ENCODE measurements at regions not wholly inside any gene's neighbourhood (a gene's known extent, or its start where the extent isn't known, plus 50 kb on each side); places are given as distances from the start of the nearest gene placed in this dataset.

DNA sequence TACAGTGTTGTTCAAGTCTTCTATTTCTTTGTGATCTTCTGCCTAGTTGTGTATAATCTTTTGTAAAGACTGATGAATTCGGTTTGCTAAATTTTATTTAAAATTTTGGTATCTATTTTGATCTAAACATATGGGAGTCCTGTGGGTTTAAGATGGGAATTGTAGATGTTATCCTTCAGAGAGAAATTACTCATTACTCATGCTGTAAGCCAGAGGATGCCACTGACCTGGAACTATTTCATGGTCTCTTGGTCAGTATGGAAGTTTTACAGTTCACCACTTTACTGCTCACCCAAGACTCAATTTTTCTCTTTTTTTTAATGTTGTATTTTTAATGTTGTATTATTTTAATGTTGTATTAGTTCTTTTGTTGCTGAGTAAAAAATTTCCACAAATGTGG, 138.6 kb upstream of the B3GALT2 start:
- Histone ChIP-seq H3K36me3 (ENCODE audit: control insufficient read depth, insufficient read depth, low read length) (no peaks in the 10 kb centered on the region), H3K27ac (ENCODE audit: insufficient read depth, low read length, poor library complexity, severe bottlenecking) (no peak overlapping the region), H3K4me3 (ENCODE audit: low read depth, low read length) (no peak overlapping the region), H3K27me3 (ENCODE audit: control insufficient read depth, insufficient read depth, low read length) (no peaks in the 10 kb centered on the region), H3K4me1 (ENCODE audit: control insufficient read depth, insufficient read depth, low read length, poor library complexity, severe bottlenecking) (no peaks in the 10 kb centered on the region), H3K9me3 (ENCODE audit: control insufficient read depth in 2 of 2, low read length in 2 of 2) (no peaks in the 10 kb centered on the region)
- Mint-ChIP-seq H3K27me3 (no peaks in the 10 kb centered on the region), H3K4me3 (no peak overlapping the region), H3K4me1 (no peaks in the 10 kb centered on the region), H3K36me3 (peaks cover 7% of the 10 kb centered on the region), H3K27ac (no peak overlapping the region), H3K9me3 (peaks cover 2 to 22% (median 11%) of the 10 kb centered on the region in 7 donors)
- DNase-seq: no peak
- ATAC-seq (ENCODE audit: low read depth in 2 of 2): no peak

DNA sequence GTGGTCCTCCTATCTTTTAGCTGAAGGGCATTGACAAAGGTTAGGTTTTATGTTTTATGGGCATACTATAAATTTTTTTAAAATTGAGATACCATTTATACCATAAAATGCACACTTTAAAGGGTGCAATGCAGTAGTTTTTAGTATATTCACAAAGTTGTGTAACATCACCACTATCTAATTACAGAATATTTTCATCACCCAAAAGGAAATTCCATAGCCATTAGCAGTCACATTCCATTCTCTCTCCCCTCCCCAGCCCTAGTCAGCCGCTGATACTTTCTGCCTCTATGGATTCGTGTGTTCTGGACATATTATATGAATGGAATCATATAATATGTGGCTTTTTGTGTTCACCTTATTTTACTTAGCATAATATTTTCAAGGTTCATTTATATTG, 135.8 kb upstream of the B3GALT2 start:
- Mint-ChIP-seq H3K4me3 (no peak overlapping the region), H3K4me1 (no peaks in the 10 kb centered on the region), H3K27ac (no peak overlapping the region), H3K27me3 (no peaks in the 10 kb centered on the region), H3K9me3 (peaks cover 2 to 27% (median 10%) of the 10 kb centered on the region in 7 donors), H3K36me3 (peaks cover 4% of the 10 kb centered on the region)
- ATAC-seq (ENCODE audit: low read depth in 2 of 2): no peak
- no peaks in the 10 kb centered on the region for H3K9me3 ChIP-seq (ENCODE audit: control insufficient read depth in 2 of 2, low read length in 2 of 2)
- no peaks in the 10 kb centered on the region for H3K4me1 ChIP-seq (ENCODE audit: control insufficient read depth, insufficient read depth, low read length, poor library complexity, severe bottlenecking)
- H3K27me3 ChIP-seq (ENCODE audit: control insufficient read depth, insufficient read depth, low read length): no peaks in the 10 kb centered on the region
- no peak overlapping the region for H3K27ac ChIP-seq (ENCODE audit: insufficient read depth, low read length, poor library complexity, severe bottlenecking)
- no peaks in the 10 kb centered on the region for H3K36me3 ChIP-seq (ENCODE audit: control insufficient read depth, insufficient read depth, low read length)
- H3K4me3 ChIP-seq (ENCODE audit: low read depth, low read length): no peak overlapping the region
- DNase-seq: no peak

DNA sequence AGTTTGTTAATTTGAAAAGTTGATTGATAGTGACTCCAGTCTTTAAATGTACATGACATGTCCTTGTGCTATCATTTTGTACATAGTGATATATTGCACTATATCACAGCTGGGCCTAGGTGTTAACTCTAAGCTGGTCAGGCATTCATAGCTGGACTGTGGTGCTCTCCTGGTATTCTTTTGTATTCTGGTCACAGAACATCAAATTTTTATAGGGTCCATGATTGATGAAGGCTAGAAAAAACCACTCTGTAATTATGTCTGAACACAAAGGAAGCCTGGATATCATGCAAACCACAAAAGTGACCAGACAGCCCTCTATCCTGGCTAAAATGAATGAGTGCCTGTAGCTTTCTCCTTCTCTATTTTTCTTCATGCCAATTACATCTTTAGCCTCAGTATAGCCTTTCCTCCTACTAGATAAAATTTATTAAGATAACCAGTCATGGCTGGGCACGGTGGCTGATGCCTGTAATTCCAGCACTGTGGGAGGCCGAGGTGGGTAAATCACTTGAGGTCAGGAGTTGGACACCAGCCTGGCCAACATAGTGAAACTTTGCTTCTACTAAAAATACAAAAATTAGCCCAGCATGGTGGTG, 134.9 kb upstream of the B3GALT2 start:
- DNase-seq: no peak
- no peak overlapping the region for H3K4me3 Mint-ChIP-seq
- no peaks in the 10 kb centered on the region for H3K9me3 ChIP-seq (ENCODE audit: control insufficient read depth in 2 of 2, low read length in 2 of 2)

DNA sequence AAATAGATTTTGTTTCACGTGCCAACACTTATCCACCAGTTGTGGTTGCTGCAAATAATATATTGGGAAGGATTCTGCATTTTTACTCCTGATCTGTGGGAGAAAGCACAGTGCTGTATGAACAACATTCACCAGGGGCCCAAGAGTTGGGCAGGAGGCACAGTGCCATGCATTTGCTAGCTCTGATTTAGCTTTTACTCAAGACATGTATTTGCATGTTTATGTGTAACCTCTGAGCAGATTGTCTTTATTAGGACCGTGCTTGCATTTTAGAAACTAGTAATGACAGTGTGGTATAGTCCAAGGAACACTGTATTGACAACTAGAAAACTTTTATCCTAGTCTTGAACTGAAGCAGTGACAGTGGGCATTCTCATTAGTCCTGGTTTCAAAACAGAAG, 133.9 kb upstream of the B3GALT2 start:
- H3K4me1 Mint-ChIP-seq: peaks cover 0 to 2% (median 0%) of the 10 kb centered on the region in 4 donors
- Histone ChIP-seq H3K27ac (ENCODE audit: insufficient read depth, low read length, poor library complexity, severe bottlenecking) (no peak overlapping the region), H3K36me3 (ENCODE audit: control insufficient read depth, insufficient read depth, low read length) (no peaks in the 10 kb centered on the region), H3K4me3 (ENCODE audit: low read depth, low read length) (no peak overlapping the region), H3K27me3 (ENCODE audit: control insufficient read depth, insufficient read depth, low read length) (no peaks in the 10 kb centered on the region), H3K9me3 (ENCODE audit: control insufficient read depth in 2 of 2, low read length in 2 of 2) (no peaks in the 10 kb centered on the region), H3K4me1 (ENCODE audit: control insufficient read depth, insufficient read depth, low read length, poor library complexity, severe bottlenecking) (no peaks in the 10 kb centered on the region)
- DNase-seq: no peak
- H3K27me3 Mint-ChIP-seq: peaks cover 5% of the 10 kb centered on the region
- H3K4me3 Mint-ChIP-seq: no peak overlapping the region
- peaks cover 0 to 26% (median 11%) of the 10 kb centered on the region in 7 donors for H3K9me3 Mint-ChIP-seq
- ATAC-seq (ENCODE audit: low read depth in 2 of 2): no peak
- H3K36me3 Mint-ChIP-seq: peaks cover 4% of the 10 kb centered on the region
- H3K27ac Mint-ChIP-seq: no peak overlapping the region

More for the DNA sequence above, 134.9 kb upstream of the B3GALT2 start:
- peaks cover 0 to 1% (median 0%) of the 10 kb centered on the region in 4 donors for H3K4me1 Mint-ChIP-seq
- no peak for ATAC-seq (ENCODE audit: low read depth in 2 of 2)
- H3K27me3 Mint-ChIP-seq: peaks cover 4% of the 10 kb centered on the region
- no peak overlapping the region for H3K4me3 ChIP-seq (ENCODE audit: low read depth, low read length)
- no peak overlapping the region for H3K27ac Mint-ChIP-seq
- no peak overlapping the region for H3K27ac ChIP-seq (ENCODE audit: insufficient read depth, low read length, poor library complexity, severe bottlenecking)
- H3K36me3 Mint-ChIP-seq: peaks cover 4% of the 10 kb centered on the region
- no peaks in the 10 kb centered on the region for H3K4me1 ChIP-seq (ENCODE audit: control insufficient read depth, insufficient read depth, low read length, poor library complexity, severe bottlenecking)
- no peaks in the 10 kb centered on the region for H3K27me3 ChIP-seq (ENCODE audit: control insufficient read depth, insufficient read depth, low read length)
- peaks cover 2 to 26% (median 10%) of the 10 kb centered on the region in 7 donors for H3K9me3 Mint-ChIP-seq
- H3K36me3 ChIP-seq (ENCODE audit: control insufficient read depth, insufficient read depth, low read length): no peaks in the 10 kb centered on the region

DNA sequence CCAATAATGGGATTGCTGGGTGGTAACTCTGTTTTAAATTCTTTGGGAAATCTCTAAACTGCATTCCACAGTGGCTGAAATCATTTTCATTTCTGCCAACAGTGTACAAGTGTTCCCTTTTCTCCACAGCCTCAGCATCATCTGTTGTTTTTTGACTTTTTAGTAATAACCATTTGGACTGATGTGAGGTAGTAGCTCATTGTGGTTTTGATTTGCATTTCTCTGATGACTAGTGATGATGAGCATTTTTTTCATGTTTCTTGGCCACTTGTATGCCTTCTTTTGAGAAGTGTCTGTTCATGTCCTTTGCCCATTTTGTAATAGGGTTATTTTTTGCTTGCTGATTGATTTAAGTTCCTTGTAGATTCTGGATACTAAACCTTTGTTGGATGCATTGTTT, 131.9 kb upstream of the B3GALT2 start:
- H3K27ac Mint-ChIP-seq: no peak overlapping the region
- no peaks in the 10 kb centered on the region for H3K9me3 ChIP-seq (ENCODE audit: control insufficient read depth in 2 of 2, low read length in 2 of 2)
- H3K4me3 Mint-ChIP-seq: no peak overlapping the region
- H3K36me3 ChIP-seq (ENCODE audit: control insufficient read depth, insufficient read depth, low read length): no peaks in the 10 kb centered on the region
- ATAC-seq (ENCODE audit: low read depth in 2 of 2) (no peak), DNase-seq (no peak)
- peaks cover 0 to 2% (median 0%) of the 10 kb centered on the region in 4 donors for H3K4me1 Mint-ChIP-seq
- H3K36me3 Mint-ChIP-seq: peaks cover under 1% of the 10 kb centered on the region
- no peak overlapping the region for H3K27ac ChIP-seq (ENCODE audit: insufficient read depth, low read length, poor library complexity, severe bottlenecking)
- H3K4me1 ChIP-seq (ENCODE audit: control insufficient read depth, insufficient read depth, low read length, poor library complexity, severe bottlenecking): no peaks in the 10 kb centered on the region
- no peaks in the 10 kb centered on the region for H3K27me3 ChIP-seq (ENCODE audit: control insufficient read depth, insufficient read depth, low read length)
- peaks cover 0 to 15% (median 3%) of the 10 kb centered on the region in 7 donors for H3K9me3 Mint-ChIP-seq
- H3K27me3 Mint-ChIP-seq: peaks cover 5% of the 10 kb centered on the region
- H3K4me3 ChIP-seq (ENCODE audit: low read depth, low read length): no peak overlapping the region

DNA sequence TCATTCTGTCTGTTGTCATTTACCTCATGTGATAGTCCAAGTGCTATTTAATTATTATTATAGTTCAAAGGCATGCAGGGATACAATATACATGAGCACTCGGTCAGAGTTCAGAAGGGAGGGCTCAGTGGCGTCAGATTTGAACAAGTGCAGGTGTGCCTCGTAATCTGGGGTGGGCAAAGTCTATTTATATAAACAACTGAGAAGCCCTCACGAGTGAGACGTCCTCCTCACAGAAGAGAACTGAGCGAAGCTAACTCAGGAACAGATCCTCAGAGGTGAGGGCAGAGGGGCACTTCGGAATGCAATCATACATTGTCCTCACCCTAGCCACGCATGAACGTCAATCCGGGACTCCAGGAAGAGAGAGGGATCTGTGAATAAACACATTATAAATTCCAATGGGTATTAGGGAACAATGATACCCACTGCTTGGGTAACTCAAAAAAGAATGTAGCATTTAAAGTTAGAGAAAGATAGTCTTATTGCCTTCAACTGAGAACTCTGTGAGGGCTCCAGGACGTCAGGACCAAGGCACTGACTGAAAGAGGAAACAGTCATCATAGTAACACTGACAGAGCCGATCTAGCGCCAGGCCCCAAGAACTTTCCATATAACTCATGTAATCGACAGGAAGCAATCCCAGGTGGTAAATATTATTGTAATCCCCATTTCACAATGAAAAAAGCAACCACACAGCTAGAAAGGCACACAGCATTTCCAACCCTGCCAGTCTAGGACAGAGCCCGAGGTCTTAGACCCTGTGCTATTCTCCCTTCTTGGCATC, 127.1 kb upstream of the B3GALT2 start:
- Mint-ChIP-seq H3K4me3 (peak overlapping the region in 1 of 4 donors; percentile 9), H3K9me3 (peaks cover 0 to 4% (median 1%) of the 10 kb centered on the region in 7 donors), H3K4me1 (peaks cover 14 to 21% (median 15%) of the 10 kb centered on the region in 4 donors), H3K27me3 (peaks cover 5% of the 10 kb centered on the region), H3K27ac (peak overlapping the region in 1 of 3 donors; percentile 42), H3K36me3 (no peaks in the 10 kb centered on the region)
- DNase-seq (no peak), ATAC-seq (ENCODE audit: low read depth in 2 of 2) (no peak)
- H3K4me3 ChIP-seq (ENCODE audit: low read depth, low read length): no peak overlapping the region
- H3K9me3 ChIP-seq (ENCODE audit: control insufficient read depth in 2 of 2, low read length in 2 of 2): no peaks in the 10 kb centered on the region
- no peak overlapping the region for H3K27ac ChIP-seq (ENCODE audit: insufficient read depth, low read length, poor library complexity, severe bottlenecking)
- no peaks in the 10 kb centered on the region for H3K36me3 ChIP-seq (ENCODE audit: control insufficient read depth, insufficient read depth, low read length)
- H3K4me1 ChIP-seq (ENCODE audit: control insufficient read depth, insufficient read depth, low read length, poor library complexity, severe bottlenecking): peaks cover 11% of the 10 kb centered on the region
- no peaks in the 10 kb centered on the region for H3K27me3 ChIP-seq (ENCODE audit: control insufficient read depth, insufficient read depth, low read length)

DNA sequence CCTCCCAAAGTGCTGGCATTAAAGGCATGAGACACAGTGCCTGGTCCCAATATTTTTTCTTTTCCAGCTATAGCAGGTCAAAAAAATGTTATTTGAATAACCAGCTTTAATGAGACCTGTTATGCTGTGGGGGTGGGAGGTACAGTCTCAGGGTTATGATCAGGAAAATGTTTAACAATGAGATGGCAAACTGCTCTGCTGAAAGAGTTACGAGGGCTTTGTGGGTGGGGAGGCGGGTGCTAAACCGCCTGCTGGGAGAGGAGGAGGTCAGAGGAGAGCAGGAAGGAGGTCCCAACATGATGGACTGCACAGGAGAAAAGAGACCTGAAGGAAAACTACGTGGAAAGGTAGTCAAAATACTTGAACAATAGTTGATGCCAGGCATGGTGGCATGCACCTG, 126.0 kb upstream of the B3GALT2 start:
- Mint-ChIP-seq H3K4me1 (peaks cover 14 to 24% (median 15%) of the 10 kb centered on the region in 4 donors), H3K27ac (peak overlapping the region in 1 of 3 donors; percentile 56), H3K4me3 (no peak overlapping the region), H3K36me3 (no peaks in the 10 kb centered on the region), H3K27me3 (peaks cover 5% of the 10 kb centered on the region), H3K9me3 (peaks cover 0 to 3% (median 0%) of the 10 kb centered on the region in 7 donors)
- Histone ChIP-seq H3K36me3 (ENCODE audit: control insufficient read depth, insufficient read depth, low read length) (no peaks in the 10 kb centered on the region), H3K27ac (ENCODE audit: insufficient read depth, low read length, poor library complexity, severe bottlenecking) (no peak overlapping the region), H3K4me3 (ENCODE audit: low read depth, low read length) (no peak overlapping the region), H3K27me3 (ENCODE audit: control insufficient read depth, insufficient read depth, low read length) (no peaks in the 10 kb centered on the region), H3K9me3 (ENCODE audit: control insufficient read depth in 2 of 2, low read length in 2 of 2) (no peaks in the 10 kb centered on the region), H3K4me1 (ENCODE audit: control insufficient read depth, insufficient read depth, low read length, poor library complexity, severe bottlenecking) (peaks cover 11% of the 10 kb centered on the region)
- no peak for DNase-seq
- ATAC-seq (ENCODE audit: low read depth in 2 of 2): no peak

Data from CD4-positive, CD25-positive, alpha-beta regulatory T cell (primary cell).